ENCODE measurements at regions not wholly inside any gene's neighbourhood (a gene's known extent, or its start where the extent isn't known, plus 50 kb on each side); places are given as distances from the start of the nearest gene placed in this dataset.

DNA sequence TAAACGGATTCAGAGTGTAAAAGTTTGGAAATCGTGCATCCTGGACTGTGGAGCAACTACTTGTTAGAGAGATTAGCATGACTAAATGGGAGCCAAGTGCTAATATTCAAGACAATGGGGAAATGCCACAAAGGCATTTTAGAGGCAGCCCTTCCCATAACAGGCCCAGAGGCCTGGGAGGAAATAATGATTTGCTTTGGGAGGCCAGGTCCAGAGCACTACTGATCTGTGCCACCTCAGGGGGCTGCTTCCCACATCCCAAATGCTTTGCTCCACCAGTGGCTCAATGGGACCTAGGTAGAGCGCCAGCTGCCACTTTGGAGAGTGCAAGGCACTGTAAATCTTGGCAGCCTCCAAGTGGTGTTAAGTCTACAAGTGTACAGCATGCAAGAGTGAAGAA lies 91.9 kb upstream of the HSF2 start:
- H3K4me3 Mint-ChIP-seq = no peak overlapping the region
- no peaks in the 10 kb centered on the region for H3K36me3 Mint-ChIP-seq (ENCODE audit: low read depth)
- no peak overlapping the region for H3K27ac Mint-ChIP-seq
- ChIA-PET POLR2A (no interaction called here), CTCF (no interaction called here)
- ATAC-seq (ENCODE audit: low read depth) (no peak), DNase-seq (no peak)
- peaks cover 7% of the 10 kb centered on the region for H3K9me3 Mint-ChIP-seq
- no peaks in the 10 kb centered on the region for H3K4me1 Mint-ChIP-seq
- H3K27me3 Mint-ChIP-seq = no peaks in the 10 kb centered on the region
- TF ChIP-seq, protein P1, sequence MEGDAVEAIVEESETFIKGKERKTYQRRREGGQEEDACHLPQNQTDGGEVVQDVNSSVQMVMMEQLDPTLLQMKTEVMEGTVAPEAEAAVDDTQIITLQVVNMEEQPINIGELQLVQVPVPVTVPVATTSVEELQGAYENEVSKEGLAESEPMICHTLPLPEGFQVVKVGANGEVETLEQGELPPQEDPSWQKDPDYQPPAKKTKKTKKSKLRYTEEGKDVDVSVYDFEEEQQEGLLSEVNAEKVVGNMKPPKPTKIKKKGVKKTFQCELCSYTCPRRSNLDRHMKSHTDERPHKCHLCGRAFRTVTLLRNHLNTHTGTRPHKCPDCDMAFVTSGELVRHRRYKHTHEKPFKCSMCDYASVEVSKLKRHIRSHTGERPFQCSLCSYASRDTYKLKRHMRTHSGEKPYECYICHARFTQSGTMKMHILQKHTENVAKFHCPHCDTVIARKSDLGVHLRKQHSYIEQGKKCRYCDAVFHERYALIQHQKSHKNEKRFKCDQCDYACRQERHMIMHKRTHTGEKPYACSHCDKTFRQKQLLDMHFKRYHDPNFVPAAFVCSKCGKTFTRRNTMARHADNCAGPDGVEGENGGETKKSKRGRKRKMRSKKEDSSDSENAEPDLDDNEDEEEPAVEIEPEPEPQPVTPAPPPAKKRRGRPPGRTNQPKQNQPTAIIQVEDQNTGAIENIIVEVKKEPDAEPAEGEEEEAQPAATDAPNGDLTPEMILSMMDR (IDR thresholded peaks at IDR 0.05) = no peak
- intact Hi-C loops (cut with micrococcal nuclease) = no loop called here

DNA sequence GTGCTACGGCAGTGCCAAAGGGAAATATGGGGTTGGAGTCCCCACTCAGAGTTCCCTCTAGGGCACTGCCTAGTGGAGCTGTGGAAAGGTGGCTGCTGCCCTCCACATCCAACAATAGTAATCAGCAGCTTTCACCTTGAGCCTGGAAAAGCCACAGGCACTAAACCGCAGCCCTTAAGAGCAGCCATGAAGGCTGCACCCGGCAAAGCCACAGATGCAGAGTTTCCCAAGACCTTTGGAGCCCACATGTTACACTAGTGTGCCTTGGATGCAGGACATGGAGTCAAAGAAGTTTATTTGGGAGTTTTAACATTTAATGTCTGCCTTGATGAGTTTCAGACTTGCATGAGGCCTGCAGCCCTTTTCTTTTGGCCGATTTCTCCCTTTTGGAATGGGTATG lies 91.4 kb upstream of the HSF2 start:
- H3K27ac Mint-ChIP-seq = no peak overlapping the region
- peaks cover 7% of the 10 kb centered on the region for H3K9me3 Mint-ChIP-seq
- ChIA-PET CTCF (no interaction called here), POLR2A (no interaction called here)
- no peaks in the 10 kb centered on the region for H3K4me1 Mint-ChIP-seq
- H3K36me3 Mint-ChIP-seq (ENCODE audit: low read depth) = no peaks in the 10 kb centered on the region
- DNase-seq = no peak
- no peak for ATAC-seq (ENCODE audit: low read depth)
- H3K27me3 Mint-ChIP-seq = no peaks in the 10 kb centered on the region
- TF ChIP-seq, protein P1 (IDR thresholded peaks at IDR 0.05) = no peak
- H3K4me3 Mint-ChIP-seq = no peak overlapping the region
- intact Hi-C loops (cut with micrococcal nuclease) = no loop called here

DNA sequence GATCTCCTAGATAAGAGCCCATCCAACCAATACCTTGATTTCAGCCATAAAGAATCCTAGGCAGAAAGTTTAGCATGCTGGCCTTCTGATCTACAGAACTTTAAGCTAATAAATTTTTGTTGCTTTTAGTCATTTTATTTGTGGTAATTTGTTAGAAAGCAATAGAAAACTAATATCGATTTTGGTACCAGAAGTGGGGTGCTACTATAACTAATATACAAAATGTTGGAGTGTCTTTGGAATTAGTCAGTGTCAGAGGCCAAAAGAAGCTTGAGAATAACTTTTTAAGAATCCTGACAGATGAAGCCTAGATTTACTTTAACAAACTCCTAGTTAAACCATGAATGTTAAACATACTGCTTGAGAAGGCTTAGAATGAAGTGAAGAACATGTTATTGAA lies 83.6 kb upstream of the HSF2 start:
- H3K4me1 Mint-ChIP-seq = no peaks in the 10 kb centered on the region
- no peaks in the 10 kb centered on the region for H3K36me3 Mint-ChIP-seq (ENCODE audit: low read depth)
- DNase-seq = no peak
- no peak overlapping the region for H3K4me3 Mint-ChIP-seq
- TF ChIP-seq, protein P1 (IDR thresholded peaks at IDR 0.05) = no peak
- no peak for ATAC-seq (ENCODE audit: low read depth)
- POLR2A ChIA-PET = no interaction called here
- CTCF ChIA-PET = no interaction called here
- H3K27ac Mint-ChIP-seq = no peak overlapping the region
- intact Hi-C loops (cut with micrococcal nuclease) = no loop called here
- H3K9me3 Mint-ChIP-seq = peaks cover 8% of the 10 kb centered on the region
- no peaks in the 10 kb centered on the region for H3K27me3 Mint-ChIP-seq

DNA sequence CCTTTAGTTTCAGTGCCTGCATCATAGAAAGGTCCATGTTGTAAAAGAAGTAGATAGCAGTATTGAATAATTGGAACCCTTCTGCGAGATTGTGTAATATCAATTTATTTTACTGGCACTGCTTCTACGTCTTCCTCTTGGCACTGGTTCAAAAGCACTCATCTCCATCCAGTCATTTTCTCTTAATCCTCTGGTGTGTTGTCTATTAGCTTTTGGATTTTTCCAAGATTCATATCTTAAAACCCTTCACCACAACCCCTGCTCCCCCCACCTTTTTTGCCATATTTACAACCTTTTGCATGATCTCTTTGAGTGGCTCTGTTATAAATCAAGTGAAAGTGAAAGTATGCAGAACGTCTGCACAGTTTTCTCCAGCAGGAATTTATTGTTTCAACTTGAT lies 76.6 kb upstream of the HSF2 start:
- TF ChIP-seq, protein P1 (IDR thresholded peaks at IDR 0.05) = no peak
- Mint-ChIP-seq H3K36me3 (ENCODE audit: low read depth) (no peaks in the 10 kb centered on the region), H3K27me3 (no peaks in the 10 kb centered on the region), H3K4me1 (peaks cover 12% of the 10 kb centered on the region), H3K27ac (no peak overlapping the region), H3K4me3 (peak overlapping the region; percentile 82), H3K9me3 (no peaks in the 10 kb centered on the region)
- CTCF ChIA-PET = no interaction called here
- POLR2A ChIA-PET = no interaction called here
- intact Hi-C loops (cut with micrococcal nuclease) = no loop called here
- DNase-seq = no peak
- no peak for ATAC-seq (ENCODE audit: low read depth)

DNA sequence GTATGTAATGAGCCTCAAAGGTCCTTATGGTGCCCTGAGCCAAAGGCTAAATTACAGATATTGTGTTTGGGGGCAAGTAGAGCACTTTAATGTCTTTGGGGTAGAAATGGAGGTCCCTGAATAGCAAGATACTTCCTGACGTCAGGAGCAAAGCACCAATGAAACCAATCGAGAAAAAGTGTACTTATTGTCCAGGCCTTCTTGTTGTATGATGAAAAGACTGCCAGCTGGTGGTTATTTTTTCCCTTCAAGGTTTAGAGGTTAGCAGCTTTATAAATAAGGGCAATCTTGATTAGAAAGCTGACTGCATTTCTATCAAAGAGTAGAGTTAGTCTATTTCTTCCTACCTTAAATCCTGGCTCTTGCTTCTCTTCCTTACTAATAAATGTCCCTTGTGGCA lies 76.1 kb upstream of the HSF2 start:
- TF ChIP-seq, protein P1 (IDR thresholded peaks at IDR 0.05) = no peak
- peak overlapping the region; percentile 82 for H3K4me3 Mint-ChIP-seq
- H3K27ac Mint-ChIP-seq = no peak overlapping the region
- DNase-seq (no peak), ATAC-seq (ENCODE audit: low read depth) (no peak)
- intact Hi-C loops (cut with micrococcal nuclease) = no loop called here
- H3K4me1 Mint-ChIP-seq = peaks cover 12% of the 10 kb centered on the region
- ChIA-PET CTCF (no interaction called here), POLR2A (no interaction called here)
- no peaks in the 10 kb centered on the region for H3K36me3 Mint-ChIP-seq (ENCODE audit: low read depth)
- no peaks in the 10 kb centered on the region for H3K27me3 Mint-ChIP-seq
- H3K9me3 Mint-ChIP-seq = no peaks in the 10 kb centered on the region

Measured in activated B cell treated with CpG ODN at 0.5 μM for 24 hours (primary cell).